ENCODE measurements at regions not wholly inside any gene's neighbourhood (a gene's known extent, or its start where the extent isn't known, plus 50 kb on each side); places are given as distances from the start of the nearest gene placed in this dataset.

DNA sequence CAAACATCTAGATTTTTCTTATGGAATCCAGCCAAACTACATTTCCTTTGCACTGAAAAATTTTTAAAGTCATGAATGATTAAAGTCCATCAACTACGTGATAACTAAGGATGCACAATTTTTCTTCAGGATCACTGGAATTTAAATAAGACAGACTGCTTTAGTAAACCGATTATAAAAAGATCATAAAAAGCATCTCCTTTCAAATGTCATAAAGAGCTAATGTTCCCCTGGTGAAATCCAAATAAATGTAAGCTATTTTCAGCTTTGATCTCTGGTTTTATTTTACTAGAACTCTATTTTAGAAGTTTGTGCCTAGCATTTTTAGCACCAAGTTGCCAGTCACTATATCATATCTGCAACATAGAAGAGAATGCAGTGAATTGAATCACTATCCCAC is 460.8 kb downstream of the RFC3 start:
- Histone ChIP-seq H3K36me3 (no peaks in the 10 kb centered on the region), H3K4me1 (no peaks in the 10 kb centered on the region), H3K27ac (no peak overlapping the region), H3K27me3 (no peaks in the 10 kb centered on the region), H3K4me3 (no peak overlapping the region), H3K9me3 (peaks cover 0 to 2% (median 0%) of the 10 kb centered on the region in 4 donors)
- TF ChIP-seq, protein P1, sequence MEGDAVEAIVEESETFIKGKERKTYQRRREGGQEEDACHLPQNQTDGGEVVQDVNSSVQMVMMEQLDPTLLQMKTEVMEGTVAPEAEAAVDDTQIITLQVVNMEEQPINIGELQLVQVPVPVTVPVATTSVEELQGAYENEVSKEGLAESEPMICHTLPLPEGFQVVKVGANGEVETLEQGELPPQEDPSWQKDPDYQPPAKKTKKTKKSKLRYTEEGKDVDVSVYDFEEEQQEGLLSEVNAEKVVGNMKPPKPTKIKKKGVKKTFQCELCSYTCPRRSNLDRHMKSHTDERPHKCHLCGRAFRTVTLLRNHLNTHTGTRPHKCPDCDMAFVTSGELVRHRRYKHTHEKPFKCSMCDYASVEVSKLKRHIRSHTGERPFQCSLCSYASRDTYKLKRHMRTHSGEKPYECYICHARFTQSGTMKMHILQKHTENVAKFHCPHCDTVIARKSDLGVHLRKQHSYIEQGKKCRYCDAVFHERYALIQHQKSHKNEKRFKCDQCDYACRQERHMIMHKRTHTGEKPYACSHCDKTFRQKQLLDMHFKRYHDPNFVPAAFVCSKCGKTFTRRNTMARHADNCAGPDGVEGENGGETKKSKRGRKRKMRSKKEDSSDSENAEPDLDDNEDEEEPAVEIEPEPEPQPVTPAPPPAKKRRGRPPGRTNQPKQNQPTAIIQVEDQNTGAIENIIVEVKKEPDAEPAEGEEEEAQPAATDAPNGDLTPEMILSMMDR (IDR thresholded peaks at IDR 0.05): no peak
- no peak for TF ChIP-seq POLR2A (IDR thresholded peaks at IDR 0.05)
- DNase-seq: no peak

DNA sequence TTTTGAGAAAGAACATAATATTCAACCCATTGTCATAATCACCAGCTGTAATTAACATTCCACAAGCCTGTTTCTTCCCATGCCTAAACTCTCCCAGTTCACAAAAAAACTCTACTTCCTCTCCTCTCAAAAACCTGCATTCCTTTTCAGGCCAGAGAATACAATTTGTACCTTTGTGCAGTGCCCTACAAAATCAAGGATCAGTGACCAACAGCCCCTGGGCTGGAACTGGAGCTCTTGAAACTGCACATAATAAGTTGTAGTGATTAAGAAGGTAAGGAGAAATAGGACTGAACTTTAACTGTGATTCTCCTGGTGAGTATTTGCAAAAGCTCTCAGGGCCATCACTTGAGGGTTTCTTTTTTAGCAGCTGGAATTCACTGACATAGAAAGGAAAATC is 472.7 kb downstream of the RFC3 start:
- H3K36me3 ChIP-seq: no peaks in the 10 kb centered on the region
- DNase-seq: no peak
- H3K4me3 ChIP-seq: no peak overlapping the region
- H3K9me3 ChIP-seq: no peaks in the 10 kb centered on the region
- H3K27ac ChIP-seq: no peak overlapping the region
- TF ChIP-seq POLR2A (IDR thresholded peaks at IDR 0.05): no peak
- TF ChIP-seq, protein P1 (IDR thresholded peaks at IDR 0.05): no peak
- no peaks in the 10 kb centered on the region for H3K4me1 ChIP-seq
- no peaks in the 10 kb centered on the region for H3K27me3 ChIP-seq

DNA sequence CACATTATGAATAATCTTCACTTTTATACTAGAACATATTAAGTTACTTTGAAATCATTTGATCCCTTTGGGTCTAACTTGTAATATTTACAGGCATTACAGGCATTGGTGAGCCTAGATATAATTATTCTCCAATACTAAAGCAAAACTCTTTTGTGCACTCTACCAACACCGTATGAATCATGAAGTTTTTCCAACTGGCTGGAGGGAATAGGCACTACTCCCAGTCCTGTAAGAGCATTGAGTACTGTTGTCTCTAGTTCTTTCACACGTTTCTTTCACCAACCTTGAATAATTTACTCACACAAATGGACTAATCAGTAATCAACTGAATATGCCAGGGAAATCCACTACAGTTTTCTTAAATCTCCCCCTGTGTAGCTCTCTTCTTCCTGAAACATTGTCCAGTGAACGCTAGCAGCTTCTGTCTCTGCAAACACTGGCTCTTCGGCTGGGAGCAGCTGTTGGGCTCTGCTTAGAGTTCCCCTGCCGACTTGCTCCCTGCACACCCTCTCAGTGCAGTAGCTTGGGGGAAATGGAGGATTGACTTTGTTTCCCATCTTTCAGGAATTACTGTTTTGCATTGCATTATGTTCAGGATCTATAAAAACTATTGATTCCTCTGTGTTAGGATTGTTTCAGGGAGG is 476.7 kb downstream of the RFC3 start:
- Histone ChIP-seq H3K36me3 (no peaks in the 10 kb centered on the region), H3K27ac (no peak overlapping the region), H3K4me1 (no peaks in the 10 kb centered on the region), H3K27me3 (no peaks in the 10 kb centered on the region), H3K4me3 (no peak overlapping the region), H3K9me3 (no peaks in the 10 kb centered on the region)
- no peak for DNase-seq
- TF ChIP-seq, protein P1 (IDR thresholded peaks at IDR 0.05): no peak
- TF ChIP-seq POLR2A (IDR thresholded peaks at IDR 0.05): no peak

DNA sequence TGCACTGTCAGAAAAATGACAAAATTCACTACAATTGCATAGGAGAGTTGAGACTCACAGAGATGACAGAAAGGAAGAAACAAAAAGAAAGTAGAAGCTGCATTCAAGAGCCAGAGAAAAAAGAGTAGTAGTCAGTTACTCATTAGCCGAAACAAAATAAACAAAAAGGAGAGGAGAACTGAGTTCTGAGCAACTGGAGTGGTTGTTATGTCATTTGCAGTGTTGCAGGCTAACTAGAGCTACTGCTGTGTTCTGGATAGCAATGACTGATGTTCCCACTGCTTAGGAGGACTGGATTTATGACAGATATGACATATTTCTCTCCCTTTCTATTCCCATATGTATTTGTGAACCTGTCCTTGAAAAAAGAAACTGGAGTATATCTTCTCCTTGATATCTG is 482.6 kb downstream of the RFC3 start:
- no peak overlapping the region for H3K4me3 ChIP-seq
- no peaks in the 10 kb centered on the region for H3K27me3 ChIP-seq
- no peaks in the 10 kb centered on the region for H3K4me1 ChIP-seq
- TF ChIP-seq, protein P1 (IDR thresholded peaks at IDR 0.05): no peak
- TF ChIP-seq POLR2A (IDR thresholded peaks at IDR 0.05): no peak
- H3K36me3 ChIP-seq: no peaks in the 10 kb centered on the region
- no peak for DNase-seq
- H3K9me3 ChIP-seq: peaks cover 0 to 4% (median 0%) of the 10 kb centered on the region in 4 donors
- no peak overlapping the region for H3K27ac ChIP-seq

DNA sequence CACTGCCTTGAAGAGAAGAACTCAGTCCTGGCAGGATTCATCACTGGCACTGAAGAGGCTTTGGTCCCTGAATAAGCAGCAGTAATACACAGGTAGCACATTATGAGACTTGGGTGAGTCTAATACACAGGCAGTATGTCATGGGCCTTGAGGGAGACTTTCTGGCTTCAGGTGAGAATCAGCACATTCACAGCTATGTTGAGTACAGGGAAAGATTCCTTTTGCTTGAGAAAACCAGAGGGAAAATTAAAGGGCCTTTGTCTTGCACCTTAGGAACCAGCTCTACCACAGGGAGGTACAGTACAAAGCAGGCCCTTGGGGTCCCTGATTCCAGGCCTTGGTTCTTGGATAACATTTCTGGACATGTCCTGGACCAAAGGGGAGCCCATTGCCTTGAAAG is 484.6 kb downstream of the RFC3 start:
- no peak for TF ChIP-seq POLR2A (IDR thresholded peaks at IDR 0.05)
- TF ChIP-seq, protein P1 (IDR thresholded peaks at IDR 0.05): no peak
- DNase-seq: no peak
- Histone ChIP-seq H3K4me1 (no peaks in the 10 kb centered on the region), H3K36me3 (no peaks in the 10 kb centered on the region), H3K9me3 (peaks cover 0 to 4% (median 0%) of the 10 kb centered on the region in 4 donors), H3K27me3 (no peaks in the 10 kb centered on the region), H3K4me3 (no peak overlapping the region), H3K27ac (no peak overlapping the region)

DNA sequence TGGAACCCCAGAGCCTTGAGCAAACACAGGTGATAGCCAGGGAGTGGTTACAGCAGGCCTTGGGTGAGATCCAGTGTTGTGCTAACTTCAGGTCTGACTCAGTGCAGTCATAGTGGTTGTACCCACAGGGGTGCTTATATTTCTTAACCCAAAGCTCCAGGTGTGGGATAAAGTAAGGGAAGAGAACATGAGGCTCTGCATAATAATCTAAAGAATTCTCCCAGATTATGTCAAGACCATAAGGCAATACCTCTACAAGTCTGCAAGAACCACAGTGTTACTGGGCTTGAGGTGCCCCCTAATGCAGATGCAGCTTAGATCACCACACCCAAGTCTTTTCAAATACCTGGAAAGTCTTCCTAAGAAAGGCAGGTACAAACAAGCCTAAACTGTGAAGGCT is 485.4 kb downstream of the RFC3 start:
- DNase-seq: no peak
- Histone ChIP-seq H3K27me3 (no peaks in the 10 kb centered on the region), H3K4me1 (no peaks in the 10 kb centered on the region)

More for the DNA sequence above, 485.4 kb downstream of the RFC3 start:
- peaks cover 0 to 4% (median 0%) of the 10 kb centered on the region in 4 donors for H3K9me3 ChIP-seq
- H3K4me3 ChIP-seq: no peak overlapping the region
- TF ChIP-seq POLR2A (IDR thresholded peaks at IDR 0.05): no peak
- TF ChIP-seq, protein P1 (IDR thresholded peaks at IDR 0.05): no peak
- H3K36me3 ChIP-seq: no peaks in the 10 kb centered on the region
- no peak overlapping the region for H3K27ac ChIP-seq

All from Peyer's patch (tissue), 4 donors.